NCI-H146 treated with DMSO at 0.1 percent for 48 hours (cell line): ENCODE measurements at regions not wholly inside any gene's neighbourhood (a gene's known extent, or its start where the extent isn't known, plus 50 kb on each side); places are given as distances from the start of the nearest gene placed in this dataset.
"Not testable (repeated sequence)": the region's sequence is repeated elsewhere in the genome, so short reads cannot be mapped to it uniquely, and the experiment has no call there.

Experiments
- DNase-seq: peaks from one replicate; lab custom pipeline; 2025; ENCODE audit not compliant: unreplicated experiment; lab: John Stamatoyannopoulos, UW

DNA sequence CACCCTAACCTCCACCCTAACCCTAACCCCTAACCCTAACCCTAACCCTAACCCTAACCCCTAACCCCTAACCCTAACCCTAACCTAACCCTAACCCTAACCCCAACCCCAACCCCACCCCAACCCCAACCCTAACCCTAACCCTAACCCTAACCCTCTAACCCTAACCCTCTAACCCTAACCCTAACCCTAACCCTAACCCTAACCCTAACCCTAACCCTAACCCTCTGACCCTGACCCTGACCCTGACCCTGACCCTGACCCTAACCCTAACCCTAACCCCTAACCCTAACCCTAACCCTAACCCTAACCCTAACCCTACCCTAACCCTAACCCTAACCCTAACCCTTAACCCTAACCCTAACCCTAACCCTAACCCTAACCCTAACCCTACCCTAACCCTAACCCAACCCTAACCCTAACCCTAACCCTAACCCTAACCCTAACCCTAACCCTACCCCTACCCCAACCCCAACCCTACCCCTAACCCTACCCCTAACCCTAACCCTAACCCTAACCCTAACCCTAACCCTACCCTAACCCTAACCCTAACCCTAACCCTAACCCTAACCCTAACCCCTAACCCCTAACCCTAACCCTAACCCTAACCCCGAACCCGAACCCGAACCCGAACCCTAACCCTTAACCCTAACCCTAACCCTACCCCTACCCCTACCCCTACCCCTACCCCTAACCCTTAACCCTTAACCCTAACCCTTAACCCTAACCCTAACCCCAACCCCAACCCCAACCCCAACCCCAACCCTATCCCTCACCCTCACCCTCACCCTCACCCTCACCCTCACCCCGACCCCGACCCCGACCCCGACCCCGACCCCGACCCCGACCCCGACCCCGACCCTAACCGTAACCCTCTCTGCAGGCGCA is 186.2 kb upstream of the CHL1 start:
- not testable (repeated sequence) for DNase-seq

DNA sequence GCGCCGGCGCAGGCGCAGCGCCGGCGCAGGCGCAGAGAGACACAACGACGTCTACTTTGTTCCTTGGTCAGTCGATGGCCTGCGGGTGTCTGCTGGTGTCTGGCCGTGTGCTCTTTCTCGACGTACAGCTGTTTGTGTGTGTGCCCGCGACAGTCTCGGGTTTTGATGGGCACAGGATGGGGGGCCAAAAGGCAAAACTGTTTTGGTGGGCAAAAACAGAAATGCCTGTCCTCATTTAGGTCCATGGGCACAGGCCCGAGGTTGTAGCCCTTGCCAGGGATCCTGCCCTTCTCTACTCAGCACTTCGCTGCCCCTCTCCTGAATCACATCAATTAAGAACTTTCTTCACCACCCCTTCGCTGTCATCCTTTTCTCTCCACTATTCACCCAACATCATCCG is 184.8 kb upstream of the CHL1 start:
- no peak for DNase-seq

DNA sequence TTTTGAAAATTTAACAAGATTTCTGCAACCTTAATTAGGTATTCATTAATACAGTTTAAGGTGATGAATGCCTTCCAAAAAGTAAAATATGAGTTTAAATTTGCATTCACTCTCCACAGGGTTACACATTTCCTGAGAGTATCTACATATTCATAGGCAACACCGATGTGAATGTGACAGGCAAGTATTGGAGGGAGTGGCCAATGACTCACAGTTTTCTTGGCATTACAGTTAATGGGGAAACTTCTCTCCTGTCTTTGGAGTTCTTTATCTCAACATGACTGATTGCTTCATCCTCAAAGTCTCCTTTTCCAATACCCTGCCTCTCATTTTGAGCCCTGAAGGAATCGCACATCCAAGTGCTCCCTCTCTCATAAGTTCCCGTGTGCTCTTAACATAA is 181.9 kb upstream of the CHL1 start:
- DNase-seq = no peak

GRCh38 chr3:16366-16765 is 180.2 kb upstream of the CHL1 start:
- no peak for DNase-seq

GRCh38 chr3:20421-20820 is 176.1 kb upstream of the CHL1 start:
- DNase-seq = no peak

DNA sequence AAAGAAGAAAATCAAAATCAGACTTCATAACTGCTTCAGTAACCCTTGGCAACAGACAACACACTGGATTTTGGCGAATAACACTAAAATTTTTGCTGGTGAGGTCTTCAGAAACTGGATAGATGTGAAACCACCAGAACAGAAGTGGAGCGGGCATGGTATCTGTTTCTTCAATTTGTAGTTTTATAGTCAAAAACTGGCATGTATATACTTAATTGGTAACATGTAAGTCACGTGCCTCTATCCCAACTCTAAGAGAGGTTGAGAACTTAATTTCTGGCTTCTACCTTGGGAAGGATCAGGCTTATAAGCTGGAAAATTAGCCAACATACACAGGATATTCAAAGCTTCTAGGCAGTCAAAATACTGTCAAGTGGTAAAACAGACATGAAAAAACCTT is 172.6 kb upstream of the CHL1 start:
- DNase-seq = no peak

- DNase-seq = no peak
These were observed 171.5 kb upstream of the CHL1 start for GRCh38 chr3:25056-25455.

DNA sequence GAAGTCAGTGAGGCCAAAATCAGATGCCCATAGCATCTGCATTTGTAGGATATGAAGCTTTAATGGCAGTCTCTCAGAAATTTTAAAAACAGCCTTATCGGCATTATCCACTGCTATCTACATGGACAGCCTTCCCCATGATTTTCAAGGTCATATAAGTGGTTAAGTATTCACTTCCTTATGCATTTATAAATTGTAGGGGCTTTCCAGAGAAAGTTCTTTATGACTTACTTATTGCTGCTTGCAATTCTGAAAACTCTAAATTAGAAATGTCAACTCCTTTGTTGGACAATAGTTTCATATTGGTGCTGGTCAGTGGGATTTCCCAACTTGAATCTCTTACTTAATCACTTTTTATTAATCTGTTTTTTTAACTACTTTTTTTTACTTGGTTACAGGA is 160.6 kb upstream of the CHL1 start:
- not testable (repeated sequence) for DNase-seq

- peak; percentile 22 for DNase-seq
These were observed 153.5 kb upstream of the CHL1 start for GRCh38 chr3:42871-43744.

DNA sequence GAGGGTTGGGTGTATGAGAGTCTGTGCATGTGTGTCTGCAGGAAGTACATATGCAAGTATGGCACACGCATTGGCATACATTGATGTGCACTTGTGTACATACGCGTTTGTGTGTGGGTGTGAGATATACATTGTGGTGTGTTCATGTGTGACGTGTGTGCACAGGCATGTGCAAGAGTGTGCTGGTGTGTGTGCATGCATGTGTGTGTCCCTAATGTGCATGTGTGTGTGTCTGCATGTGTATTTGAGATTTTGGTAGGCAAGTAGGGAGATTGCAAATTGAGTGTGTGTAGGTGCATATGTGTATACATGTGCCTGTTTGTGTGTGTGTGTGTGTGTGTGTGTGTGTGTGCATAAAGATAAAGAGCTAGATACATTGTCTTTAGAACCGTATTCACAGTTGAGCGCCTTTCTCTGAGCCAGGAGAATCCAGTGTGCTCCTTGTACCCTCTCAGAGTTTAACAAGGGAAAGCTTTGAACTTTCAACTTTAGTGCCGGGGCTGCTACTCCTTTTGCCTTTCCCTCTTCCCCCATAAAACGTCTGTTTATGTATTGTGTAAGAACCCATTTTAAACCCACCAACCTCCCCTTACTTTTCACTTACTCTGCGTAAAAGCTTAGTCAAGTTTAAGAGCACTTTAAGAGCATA is 152.4 kb upstream of the CHL1 start:
- DNase-seq = no peak

DNA sequence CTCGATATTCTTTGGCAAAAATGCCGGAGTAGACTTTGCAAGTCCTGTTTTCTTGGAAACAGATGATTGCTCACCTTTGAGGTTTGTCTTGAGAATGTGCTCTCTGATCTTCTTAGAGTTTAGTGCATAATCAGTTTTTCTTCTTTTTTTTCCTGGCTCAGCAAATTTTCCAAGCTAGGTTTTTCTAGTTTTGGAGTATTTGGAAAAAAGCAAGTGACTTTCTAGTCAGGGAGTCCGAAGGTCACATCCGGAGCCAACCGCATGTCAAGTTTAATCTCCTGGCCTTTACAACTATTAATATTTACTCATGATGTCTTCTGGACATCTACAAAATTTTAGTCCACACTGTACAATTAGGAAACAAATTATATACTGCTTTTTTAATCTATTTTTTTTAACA is 151.6 kb upstream of the CHL1 start:
- DNase-seq = not testable (repeated sequence)

GRCh38 chr3:46576-46975 is 150.0 kb upstream of the CHL1 start:
- DNase-seq = no peak

DNA sequence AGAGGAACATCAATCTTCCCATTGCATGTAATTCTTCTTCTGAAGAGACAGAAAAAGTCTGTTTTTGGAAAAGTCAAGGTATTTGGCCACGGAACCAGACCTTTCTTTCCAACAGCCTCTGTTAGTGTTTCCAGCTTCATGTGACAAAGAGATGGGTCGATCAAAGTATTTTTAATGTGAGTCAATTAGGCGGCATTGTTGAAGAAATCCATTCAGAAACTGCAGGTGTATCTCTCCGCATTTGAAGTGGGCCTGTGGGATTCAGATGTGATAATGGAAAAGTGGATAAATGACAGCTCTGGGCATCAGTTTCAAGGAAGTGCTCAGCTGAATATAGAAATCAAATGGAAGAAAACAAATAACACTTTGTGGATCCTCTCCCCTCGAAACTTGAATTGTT is 143.1 kb upstream of the CHL1 start:
- peak; percentile 88 for DNase-seq

DNA sequence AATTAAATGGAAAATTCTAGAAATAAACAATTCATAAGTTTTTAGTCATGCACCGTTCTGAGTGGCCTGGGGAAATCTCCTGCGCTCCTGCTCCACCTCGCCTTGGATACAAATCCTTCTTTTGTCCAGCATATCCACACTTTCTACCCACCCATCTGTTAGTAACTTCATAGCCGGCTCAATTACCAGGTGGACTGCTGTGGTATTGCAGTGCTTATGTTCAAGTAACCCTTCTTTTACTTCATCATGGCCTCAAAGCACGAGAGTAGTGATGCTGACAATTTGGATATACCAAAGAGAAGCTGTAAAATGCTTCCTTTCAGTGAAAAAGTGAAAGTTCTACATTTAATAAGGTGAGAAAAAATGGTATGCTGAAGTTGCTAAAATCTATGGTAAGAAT is 142.3 kb upstream of the CHL1 start:
- no peak for DNase-seq

GRCh38 chr3:56672-57071 is 139.9 kb upstream of the CHL1 start:
- no peak for DNase-seq

- no peak for DNase-seq
These were observed 136.7 kb upstream of the CHL1 start for GRCh38 chr3:59854-60253.

DNA sequence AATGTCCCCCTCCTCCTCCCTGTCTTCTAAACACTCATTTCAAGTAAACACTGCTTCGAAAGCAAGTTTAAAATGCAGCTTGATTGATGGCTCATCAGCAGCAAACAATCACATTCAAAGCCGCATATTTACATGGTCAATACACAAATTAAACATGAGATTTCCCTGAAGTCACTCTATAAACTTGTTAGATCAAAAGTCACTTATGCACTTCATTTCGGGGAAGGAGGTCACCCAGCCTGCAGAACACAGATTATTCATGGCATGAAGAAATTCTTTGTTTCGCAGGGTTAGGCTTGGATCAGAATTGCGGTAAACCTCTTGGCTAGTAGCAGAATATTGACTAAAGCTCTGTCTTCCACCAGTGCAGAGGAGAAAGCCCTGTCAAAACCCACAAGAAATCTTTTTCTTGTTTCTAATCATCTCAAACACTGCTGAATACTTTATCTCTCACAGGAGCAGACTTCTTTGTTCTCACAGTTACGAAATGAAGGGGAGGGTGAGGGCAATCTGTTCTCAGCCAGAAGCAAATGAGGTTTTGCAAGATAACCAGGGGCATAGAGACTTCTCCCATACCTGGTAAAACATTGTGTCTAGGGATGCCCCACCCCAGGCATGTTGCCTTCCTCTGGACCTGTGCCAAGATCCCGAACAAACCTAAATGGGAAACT is 133.3 kb upstream of the CHL1 start:
- peak; percentile 59 for DNase-seq

DNA sequence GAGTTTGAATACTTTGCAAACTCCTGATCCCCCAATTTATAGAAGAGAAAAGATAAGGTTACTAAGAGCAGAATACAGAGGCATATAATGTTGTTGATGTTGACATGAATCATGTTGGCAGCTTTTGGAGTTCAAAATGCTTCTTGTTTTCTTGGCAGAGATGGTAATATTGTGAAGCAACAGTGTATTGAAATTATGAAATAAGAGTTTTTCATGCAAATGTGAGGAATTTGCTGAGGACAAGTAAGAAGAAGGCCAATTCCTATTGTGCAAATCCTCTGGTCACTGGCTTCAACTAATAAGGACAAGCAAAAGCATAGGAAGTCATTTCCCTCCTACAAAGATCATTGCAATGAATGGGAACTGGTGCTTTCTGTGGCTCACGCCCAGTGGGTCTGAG is 126.9 kb upstream of the CHL1 start:
- no peak for DNase-seq

GRCh38 chr3:72776-73175 is 123.8 kb upstream of the CHL1 start:
- no peak for DNase-seq

DNA sequence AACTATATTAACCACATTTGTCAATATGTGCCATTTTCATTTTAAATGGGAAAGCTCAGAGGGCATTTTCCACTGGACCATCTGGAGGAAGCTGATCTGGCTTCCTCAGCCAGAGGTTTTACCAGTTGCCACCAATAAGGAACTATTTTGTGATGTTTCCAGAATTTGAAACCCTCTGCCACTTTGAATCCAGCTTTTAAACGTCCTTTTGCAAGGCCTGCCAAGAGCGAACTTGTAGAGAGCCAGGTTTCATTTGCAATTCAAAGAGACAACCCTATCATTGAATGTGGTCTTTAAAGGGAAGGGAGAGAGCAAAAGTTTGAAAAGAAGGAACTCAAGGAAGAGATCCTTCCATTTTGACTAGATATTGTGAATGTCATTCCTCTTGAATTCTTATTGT is 123.3 kb upstream of the CHL1 start:
- no peak for DNase-seq

DNA sequence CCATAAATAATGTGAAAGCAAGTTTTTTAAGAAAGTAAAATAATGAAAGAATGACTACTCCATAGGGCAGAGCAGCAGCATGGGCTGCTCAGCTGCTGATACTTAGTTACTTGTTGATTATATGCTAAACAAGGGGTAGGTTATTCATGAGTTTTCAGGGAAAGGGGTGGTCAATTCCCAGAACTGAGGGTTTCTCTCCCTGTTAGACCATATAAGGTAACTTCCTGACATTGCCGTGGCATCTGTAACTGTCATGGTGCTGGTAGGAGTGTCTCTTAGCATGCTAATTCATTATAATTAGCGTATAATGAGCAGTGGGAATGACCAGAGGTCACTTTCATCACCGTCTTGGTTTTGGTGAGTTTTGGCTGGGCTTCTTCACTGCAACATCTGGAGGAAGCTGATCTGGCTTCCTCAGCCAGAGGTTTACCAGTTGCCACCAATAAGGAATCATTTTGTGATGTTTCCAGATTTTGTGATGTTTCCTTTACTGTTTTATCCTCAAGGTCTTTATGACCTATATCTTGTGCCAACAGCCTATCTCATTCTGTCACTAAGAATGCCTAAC is 121.8 kb upstream of the CHL1 start:
- no peak for DNase-seq
